ENCODE measurements at regions not wholly inside any gene's neighbourhood (a gene's known extent, or its start where the extent isn't known, plus 50 kb on each side); places are given as distances from the start of the nearest gene placed in this dataset.
"Not testable (repeated sequence)": the region's sequence is repeated elsewhere in the genome, so short reads cannot be mapped to it uniquely, and the experiment has no call there.

- no peak for DNase-seq (ENCODE audit: low read depth)
- H3K4me3 ChIP-seq (ENCODE audit: low read depth, low read length), result no peak overlapping the region
- TF ChIP-seq CTCF (IDR thresholded peaks at IDR 0.05; ENCODE audit: insufficient read depth, low read length), result no peak
Observed at GRCh38 chr11:97525273-97525672, 1135.5 kb downstream of the JRKL start.

- DNase-seq (ENCODE audit: low read depth), result no peak
- TF ChIP-seq CTCF (IDR thresholded peaks at IDR 0.05; ENCODE audit: insufficient read depth, low read length), result no peak
- H3K4me3 ChIP-seq (ENCODE audit: low read depth, low read length), result no peak overlapping the region
Observed at GRCh38 chr11:97537407-97538150, 1147.8 kb downstream of the JRKL start.

- no peak for DNase-seq (ENCODE audit: low read depth)
- H3K4me3 ChIP-seq (ENCODE audit: low read depth, low read length), result no peak overlapping the region
- no peak for TF ChIP-seq CTCF (IDR thresholded peaks at IDR 0.05; ENCODE audit: insufficient read depth, low read length)
Observed at GRCh38 chr11:97544431-97544830, 1154.6 kb downstream of the JRKL start.

- TF ChIP-seq CTCF (IDR thresholded peaks at IDR 0.05; ENCODE audit: insufficient read depth, low read length), result no peak
- DNase-seq (ENCODE audit: low read depth), result no peak
- H3K4me3 ChIP-seq (ENCODE audit: low read depth, low read length), result no peak overlapping the region
Observed at GRCh38 chr11:97548280-97548679, 1158.5 kb downstream of the JRKL start.

GRCh38 chr11:97557399-97557798, 1167.6 kb downstream of the JRKL start:
- no peak for TF ChIP-seq CTCF (IDR thresholded peaks at IDR 0.05; ENCODE audit: insufficient read depth, low read length)
- no peak overlapping the region for H3K4me3 ChIP-seq (ENCODE audit: low read depth, low read length)
- no peak for DNase-seq (ENCODE audit: low read depth)

GRCh38 chr11:97567801-97568200, 1178.0 kb downstream of the JRKL start:
- no peak for TF ChIP-seq CTCF (IDR thresholded peaks at IDR 0.05; ENCODE audit: insufficient read depth, low read length)
- no peak overlapping the region for H3K4me3 ChIP-seq (ENCODE audit: low read depth, low read length)
- DNase-seq (ENCODE audit: low read depth), result no peak

GRCh38 chr11:97570636-97571035, 1180.8 kb downstream of the JRKL start:
- no peak for DNase-seq (ENCODE audit: low read depth)
- no peak for TF ChIP-seq CTCF (IDR thresholded peaks at IDR 0.05; ENCODE audit: insufficient read depth, low read length)
- H3K4me3 ChIP-seq (ENCODE audit: low read depth, low read length), result no peak overlapping the region

- H3K4me3 ChIP-seq (ENCODE audit: low read depth, low read length); DNase-seq (ENCODE audit: low read depth): not testable (repeated sequence)
Observed at GRCh38 chr11:97573771-97574170, 1184.0 kb downstream of the JRKL start.

Data from fibroblast of the aortic adventitia (primary cell).